HuH-7.5 (cell line): ENCODE measurements at regions not wholly inside any gene's neighbourhood (a gene's known extent, or its start where the extent isn't known, plus 50 kb on each side); places are given as distances from the start of the nearest gene placed in this dataset.
"Not testable (repeated sequence)": the region's sequence is repeated elsewhere in the genome, so short reads cannot be mapped to it uniquely, and the experiment has no call there.

Source experiments
- DNase-seq: peaks from one replicate; pipeline ENCODE4 v3.0.0; 2011; ENCODE audit warnings: low spot score

DNA sequence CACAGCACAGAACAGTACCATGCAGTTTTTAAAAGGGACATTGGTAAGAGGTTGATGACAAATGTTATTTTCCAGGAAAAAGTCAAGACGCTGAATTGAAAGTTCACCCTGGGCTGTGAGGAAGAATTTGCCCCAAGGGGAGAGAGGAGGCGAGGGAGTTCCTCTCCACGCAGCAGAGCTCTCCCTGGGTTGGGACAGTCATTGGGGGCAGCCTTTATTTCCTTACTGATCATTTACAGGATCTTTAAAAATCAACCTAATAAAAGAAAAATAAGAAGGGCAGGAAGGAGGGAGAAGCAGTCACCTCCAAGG lies 49.9 kb upstream of the WNT7B start:
- DNase-seq, result no peak

DNA sequence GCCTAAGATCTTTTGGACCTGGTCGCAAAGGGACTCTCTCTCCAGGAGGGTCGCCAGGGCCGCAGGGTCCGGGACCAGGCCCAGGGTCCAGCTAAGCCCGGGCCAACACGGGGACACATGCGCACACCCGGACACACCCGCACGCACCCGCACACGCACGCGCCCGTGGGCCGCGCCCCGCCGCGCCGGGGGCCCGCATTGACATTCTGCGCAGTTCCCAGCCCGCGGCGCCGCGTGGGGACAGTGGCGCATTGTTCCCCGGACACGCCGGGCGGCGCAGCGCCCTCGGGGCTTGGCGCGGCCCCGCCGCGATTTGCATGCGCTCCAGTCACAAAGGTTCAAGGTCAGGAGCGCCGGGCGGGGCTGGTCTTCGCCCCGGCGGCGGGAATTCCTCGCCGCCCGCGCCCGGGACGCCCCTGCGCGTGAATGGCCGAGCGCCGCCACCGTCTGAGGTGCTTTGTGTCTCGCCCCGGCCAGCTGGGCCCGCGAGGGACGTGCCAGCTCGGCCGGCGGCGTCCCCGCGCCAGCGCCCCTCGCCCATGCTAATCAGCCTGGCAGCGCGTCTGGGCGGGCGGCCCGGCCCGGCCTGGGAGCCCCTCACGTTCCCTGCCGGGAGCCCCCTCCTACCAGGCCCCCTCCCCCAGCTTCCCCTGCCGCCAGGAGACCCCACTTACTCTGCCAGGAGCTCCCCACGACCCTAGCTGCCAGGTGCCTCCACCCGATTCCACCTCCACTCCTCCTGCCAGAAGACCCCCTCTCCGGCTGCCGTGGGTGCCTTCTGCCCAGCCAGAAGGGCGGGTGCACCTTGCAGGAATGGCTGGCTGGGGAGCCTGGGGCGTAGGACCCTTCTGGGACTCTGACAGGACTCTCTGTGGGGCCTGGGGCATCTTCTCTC lies 50.5 kb upstream of the WNT7B start:
- no peak for DNase-seq

DNA sequence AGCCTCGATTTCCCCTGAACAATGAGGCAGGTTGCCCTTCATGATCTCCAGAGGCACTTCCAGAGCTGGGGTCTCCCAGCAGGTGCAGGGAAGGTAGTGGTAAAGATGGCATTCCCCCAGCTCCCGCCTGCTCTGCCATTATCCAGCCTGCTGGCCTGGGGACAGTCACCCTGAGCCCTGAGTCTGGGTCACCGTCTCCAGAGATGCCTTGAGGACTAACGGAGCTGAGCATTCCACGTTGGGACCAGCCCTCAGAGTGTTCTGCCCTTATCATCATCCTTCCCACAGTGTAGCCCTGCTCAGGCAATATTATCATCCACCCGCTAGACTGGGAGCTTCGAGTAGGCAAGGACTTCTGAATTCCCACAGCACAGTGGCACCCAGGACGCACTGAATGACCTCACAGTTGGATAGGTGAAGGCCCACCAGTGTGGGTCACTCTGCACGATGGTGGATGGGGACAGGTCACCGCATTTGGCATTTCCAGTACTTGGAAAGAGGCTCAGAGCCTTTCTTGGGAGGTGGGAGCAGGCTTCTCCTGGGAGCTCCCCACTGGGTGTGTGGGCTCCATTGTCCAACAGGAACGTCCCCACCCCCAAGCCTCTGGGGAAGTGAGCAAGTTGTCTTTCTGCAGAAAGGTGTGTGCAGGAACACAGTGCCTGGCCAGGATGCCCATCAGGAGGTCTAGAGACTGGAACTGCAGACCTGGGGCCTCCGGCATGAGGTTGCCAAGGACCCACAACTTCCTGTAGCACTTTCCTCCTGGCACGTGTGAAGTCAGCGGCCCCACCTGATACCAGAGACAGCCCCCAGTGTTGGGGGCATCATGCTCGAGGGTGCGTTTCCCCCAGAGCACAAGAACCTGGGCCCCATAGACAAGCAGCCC lies 51.4 kb upstream of the WNT7B start:
- no peak for DNase-seq

DNA sequence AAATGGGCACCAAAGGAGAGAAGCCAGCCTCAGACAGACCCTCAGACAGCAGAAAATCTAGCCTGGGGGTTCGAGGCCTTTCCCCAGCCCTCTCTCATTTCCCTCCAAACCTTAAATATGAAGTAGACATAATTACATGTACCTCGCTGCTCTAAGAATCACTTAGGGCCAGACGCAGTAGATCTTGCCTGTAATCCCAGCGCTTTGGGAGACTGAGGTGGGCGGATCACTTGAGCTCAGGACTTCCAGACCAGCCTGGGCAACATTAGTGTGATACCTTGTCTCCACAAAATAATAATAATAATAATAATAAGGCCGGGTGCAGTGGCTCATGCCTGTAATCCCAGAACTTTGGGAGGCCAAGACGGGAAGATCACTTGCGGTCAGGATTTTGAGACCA lies 52.1 kb upstream of the WNT7B start:
- DNase-seq, result no peak

DNA sequence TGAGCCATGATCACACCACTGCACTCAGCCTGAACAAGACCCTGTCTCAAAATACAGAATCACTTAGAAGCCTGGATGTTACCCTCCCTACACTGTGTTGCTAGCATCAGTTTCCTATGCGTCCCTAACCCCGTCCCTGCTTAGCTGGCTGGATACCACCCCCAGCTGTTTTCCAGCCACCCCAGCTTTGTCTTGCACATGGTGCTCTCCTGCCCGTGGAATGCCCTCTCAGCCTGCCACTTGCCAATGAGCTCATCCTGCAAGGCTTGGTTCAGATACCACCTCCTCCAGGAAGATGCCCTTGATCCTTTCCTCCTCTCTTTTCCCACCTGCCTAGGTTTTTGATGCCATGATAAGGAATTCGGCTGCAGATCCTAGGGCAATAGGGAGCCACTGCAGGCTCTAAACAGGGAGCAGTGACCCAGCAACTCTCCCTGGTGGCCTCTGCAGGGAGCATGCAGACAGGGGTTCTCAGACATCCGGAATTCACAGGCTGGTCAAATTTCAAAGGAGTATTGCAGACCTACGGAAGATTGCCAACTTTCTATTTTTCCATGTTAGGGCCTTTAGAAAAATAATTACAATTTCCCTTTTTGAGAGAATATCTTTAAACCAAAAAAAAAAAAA lies 52.7 kb upstream of the WNT7B start:
- DNase-seq, result no peak

DNA sequence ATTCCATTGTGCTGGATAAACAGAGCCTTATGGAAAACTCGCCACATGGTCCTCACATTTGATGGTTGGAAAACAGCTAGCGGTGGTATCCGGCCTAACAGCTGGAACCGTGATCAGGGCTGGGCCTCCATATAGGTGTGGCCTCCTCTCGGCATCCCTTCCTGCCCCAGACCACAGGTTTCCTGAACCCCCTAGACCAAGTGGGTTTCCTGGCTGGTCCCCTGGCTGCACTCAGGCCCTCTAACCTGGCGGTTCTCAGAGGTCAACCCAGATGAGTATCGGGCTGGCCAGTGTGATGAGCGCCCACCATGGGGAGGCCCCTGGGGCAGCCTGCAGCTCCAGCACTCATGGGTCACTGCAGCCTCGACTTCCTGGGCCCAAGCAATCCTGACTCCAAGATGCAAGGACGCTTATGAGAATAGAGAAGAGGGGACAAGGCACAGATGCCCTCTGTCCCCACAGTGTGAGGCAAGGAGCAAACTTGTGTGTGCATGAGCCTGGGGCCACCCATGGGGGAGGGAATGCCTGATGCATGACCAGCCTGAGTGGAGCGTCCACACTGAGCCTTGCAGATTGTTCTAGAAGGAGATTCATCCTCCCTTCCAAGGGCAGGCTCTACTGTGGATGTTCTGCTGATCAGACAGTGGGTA lies 53.4 kb upstream of the WNT7B start:
- DNase-seq, result no peak

DNA sequence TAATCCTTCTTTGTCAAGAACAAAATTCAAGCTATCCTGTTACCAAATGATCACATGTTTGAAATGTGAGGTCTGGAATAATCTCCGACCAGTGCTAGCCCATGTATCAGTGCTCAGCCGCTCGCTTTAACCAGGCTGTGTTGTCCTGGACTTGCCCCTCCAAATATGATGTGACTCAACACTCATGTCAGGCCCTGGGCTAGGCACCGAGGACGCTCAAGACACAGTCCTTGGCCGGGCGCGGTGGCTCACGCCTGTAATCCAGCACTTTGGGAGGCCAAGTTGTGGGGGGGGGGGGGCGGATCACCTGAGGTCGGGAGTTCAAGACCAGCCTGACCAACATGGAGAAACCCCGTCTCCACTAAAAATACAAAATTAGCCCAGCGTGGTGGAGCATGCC lies 54.1 kb upstream of the WNT7B start:
- DNase-seq, result no peak

DNA sequence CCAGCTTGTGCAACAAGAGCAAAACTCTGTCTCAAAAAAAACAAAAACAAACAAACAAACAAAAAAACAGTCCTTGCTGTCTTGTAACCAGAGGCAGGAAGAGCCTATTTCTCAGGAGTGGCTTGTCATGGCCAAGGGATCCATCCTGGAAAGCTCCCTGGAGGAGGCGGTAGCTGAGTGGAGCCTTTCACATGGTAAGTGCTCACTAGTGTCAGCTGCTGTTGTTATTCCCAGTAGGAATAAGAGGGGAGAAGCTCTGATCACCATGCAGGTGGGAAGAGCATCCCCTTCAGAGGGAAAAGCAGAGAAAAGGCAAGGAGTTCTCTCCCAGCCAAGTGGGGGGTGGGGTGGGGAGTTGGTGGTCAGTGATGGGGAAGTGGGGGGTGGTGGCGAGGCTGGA lies 54.6 kb upstream of the WNT7B start:
- DNase-seq, result no peak

DNA sequence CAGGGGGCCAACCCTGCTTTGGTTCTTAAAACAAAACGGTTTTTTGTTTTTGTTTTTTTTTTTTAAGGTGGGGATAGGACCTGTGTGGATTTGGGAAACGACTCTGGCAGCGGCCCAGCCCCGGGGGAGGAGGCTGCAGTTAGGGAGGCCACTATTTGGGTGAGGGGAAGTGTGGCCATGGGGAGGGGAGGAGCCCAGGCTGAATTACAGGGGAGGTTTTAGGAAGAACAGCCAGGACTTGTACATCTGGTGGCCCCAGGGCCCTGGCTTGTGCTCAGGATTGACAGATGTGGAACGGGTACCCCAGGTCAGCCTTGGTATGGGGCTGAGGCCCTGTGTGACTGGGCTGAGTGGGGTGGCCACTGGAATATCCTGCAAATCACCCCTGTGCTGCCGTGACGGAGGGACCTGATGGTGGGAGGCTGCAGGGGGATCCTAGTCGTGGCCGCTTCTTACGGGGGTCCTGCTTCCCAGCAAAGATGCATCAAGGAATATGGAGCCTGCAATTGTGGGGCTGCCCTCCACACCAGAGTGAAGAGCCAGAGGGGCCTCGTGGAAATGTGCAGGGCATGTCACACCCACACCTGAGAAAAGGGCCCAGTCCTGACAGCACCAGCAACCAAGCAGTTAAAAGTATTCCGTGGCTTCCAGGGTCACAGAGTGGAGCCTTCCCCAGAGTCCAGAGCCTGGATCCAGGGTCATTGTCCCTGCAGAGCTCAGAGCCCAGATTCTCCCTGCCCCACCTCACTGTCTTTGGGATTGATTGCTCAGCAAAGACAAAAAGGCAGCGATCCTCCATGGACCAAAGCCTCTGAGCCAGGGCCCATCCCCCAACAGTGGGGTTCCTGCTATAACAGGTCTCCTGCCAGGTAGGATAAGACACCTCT lies 55.2 kb upstream of the WNT7B start:
- no peak for DNase-seq

DNA sequence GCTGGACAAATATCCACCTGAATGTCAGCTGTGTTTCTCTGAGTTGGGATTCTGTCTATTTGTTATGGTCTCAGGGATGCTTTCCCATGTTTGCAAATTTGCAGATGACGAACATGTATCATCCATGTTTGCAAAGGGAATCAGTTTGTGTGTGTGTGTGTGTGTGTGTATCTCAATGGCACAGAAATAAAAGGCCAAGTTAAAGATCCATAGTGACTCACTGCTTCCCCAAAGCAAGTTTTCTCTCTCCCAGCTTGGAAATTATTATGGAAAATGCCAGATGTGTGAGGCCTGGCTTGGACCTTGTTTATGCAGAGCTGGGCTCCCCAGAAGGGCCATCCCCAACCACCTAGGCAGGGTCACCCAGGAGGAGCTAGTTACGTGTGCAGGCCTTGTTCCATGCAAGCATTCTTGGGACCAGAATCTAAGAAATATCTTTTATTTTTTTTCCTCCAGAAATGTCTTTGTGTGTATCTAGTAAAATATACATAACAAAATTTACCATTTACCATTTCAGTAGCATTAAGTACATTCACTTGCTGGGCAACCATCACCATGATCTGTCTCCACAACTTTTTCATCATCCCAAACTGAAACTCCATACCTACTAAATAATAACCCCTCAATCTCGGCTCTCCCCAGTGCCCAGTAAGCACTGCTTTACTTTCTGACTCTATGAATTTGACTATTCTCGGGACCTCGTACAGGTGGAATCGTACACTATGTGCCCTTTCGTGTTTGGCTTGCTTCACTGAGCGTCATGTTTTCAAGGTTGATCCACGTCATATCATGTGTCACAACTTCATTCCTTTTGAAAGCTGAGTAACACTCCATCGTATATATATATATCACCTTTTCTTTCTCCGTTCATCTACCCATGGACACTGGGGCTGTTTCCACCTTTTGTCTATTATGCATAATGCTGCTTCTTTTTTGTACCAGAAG lies 56.6 kb upstream of the WNT7B start:
- no peak for DNase-seq

DNA sequence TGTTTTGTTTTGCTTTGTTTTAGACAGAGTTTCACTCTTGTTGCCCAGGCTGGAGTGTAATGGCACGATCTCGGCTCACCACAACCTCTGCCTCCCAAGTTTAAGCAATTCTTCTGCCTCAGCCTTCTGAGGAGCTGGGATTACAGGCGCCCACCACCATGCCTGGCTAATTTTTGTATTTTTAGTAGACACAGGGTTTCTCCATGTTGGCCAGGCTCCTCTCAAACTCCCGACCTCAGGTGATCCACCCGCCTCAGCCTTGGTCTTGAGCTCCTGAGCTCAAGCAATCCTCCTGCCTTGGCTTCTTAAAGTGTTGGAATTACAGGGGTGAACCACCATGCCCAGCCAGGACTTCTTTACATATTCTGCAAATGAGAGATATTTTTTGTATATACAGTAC lies 57.5 kb upstream of the WNT7B start:
- not testable (repeated sequence) for DNase-seq

DNA sequence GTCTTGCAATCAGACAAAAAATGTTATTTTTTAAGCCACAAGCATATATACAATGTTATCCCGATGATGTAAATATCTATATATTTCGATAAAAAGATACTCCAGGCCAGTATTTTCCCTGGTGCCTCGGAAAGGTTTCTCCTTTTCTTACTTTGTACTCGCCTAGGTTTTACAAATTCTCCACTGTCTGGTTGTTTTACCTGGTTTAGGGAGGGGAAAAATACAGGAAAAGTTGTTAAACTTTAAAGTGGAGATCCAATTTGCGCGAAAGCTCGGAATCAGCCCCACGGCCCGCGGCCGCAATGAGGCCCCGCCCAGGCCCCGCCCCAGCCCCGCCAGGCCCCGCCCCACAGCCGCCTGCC lies 58.4 kb upstream of the WNT7B start:
- DNase-seq, result no peak

DNA sequence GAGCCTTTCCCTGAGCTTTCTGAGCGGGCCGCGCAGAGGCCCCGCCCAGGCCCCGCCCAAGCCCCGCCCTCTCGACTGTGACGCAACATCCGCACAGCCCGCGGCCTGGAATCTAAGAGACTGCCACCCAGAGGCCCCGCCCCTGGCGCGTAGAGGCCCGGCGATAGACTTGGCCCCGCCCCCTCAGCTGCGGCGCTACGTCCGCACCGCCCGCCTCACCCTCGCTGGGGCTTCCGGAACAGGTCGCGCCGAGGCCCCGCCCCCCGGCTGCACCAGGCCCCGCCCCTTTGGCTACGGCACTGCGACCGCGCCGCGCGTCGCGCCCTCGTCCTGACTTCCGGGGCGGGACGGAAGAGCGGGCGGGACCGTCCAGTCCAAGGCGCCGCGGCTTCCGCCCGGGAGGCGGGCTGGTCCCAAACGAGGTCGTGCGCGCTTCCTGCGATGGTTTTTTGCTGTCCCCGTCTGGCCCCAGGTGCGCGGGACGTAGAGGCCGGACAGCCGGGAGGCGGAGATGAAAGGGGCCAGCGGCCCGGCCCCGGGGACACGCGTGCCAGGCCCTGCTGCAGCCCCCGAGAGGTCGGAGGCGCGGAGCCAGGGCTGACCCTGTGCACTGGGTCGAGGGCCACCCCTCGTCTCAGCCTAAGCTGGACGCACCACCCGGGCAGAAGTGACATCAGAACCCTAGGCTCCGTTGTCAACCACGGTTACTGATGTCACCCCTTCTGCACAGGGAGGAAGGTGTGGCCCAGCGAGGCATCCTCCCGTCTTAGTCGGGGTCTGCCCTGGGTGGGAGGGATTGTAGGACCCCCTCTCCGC lies 59.0 kb upstream of the WNT7B start:
- peak; percentile 96 for DNase-seq

DNA sequence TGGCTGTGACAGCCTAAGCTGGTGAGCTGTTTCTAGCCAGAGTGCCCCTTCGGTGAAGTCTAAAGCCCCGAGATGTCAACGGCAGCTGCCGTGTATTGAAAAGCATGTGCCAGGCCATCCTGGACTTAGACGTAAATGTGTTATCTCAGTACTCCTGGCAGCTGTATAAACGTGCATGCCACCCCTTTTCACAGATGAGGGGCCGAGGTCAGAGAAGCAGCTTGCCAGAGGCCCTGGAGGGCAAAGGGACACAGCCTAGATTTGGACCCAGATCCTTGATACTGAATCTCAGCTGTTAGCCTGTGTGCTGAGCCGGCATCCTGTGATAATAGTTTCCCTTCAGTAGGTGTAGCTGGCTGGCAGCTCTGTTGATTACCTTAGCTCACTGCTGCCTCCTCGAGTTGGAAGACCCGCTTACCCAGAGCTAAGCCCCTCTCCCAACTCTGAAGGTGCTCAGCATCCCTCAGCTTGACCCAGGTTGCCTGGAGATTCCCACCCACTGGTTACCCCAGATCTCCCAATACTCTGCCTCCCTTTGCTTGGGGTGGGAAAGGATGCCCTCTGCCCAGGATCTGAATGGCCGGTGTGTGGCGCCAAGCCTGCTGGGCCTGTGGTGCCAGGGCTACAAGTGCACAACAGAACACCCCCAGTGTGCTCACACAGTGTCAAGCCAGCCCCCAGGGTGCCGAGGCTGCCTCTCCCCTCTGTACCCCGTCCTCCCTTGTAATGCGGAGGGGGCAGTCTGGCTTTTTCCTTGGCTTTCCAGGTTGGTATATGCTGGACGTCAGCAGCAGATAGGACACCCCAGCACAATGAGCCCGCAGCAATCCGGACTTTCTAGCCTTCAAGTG lies 59.8 kb upstream of the WNT7B start:
- peak; percentile 61 for DNase-seq

DNA sequence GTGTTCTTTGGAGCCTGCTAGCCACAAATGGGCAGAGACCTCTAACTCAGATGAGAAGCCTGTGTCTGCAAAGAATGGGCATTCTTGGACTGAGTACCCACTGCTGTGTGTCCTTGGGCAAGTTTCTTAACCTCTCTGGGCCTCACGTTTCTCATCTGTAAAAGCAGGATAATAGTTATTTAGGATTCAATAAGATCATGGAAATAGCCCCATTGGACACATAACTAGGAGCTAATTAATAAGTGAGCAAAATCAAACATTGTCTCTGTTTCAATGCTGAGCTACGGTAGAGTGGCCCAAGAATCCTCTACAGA lies 61.2 kb upstream of the WNT7B start:
- DNase-seq, result no peak

DNA sequence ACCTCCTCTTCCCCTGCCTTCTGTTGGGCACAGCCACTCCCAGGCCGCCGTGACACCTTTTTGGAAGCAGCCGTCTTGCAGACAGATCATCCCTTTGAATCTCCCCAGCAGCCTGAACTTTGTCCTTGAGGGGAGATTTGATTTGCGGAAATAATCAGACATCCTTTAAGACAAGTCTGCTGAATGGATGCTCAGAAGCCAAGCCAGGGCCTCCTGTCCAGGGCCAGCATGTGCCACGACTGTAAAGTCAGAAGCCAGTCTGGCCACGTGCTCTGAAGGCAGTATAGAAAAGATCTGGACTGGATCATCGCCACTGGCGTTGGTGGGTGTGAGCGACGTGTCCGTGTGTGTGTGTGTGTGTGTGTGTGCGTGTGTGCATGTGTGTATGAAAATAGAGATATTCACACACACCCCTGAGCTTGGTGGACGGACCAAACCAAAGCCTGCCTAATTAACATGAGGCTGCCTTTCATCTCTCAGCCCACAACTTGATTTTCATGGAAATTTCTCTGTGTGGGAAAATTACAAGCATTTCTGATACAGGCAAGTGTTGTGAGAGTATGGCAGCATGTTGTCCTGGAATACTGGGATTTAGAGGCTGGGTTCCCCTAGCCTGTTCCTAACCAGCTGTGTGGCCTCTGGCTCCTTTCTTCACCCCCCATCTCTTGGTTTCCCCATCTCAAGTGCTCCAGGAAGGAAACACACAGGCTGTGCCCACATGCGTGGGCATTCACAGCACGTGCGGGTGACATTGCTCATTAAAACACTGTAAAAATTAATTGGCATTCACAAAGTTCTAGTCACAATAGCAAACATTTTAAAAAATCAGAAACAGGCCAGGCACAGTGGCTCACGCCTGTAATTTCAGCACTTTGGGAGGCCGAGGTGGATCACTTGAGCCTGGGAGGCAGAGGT lies 61.8 kb upstream of the WNT7B start:
- DNase-seq, result no peak

DNA sequence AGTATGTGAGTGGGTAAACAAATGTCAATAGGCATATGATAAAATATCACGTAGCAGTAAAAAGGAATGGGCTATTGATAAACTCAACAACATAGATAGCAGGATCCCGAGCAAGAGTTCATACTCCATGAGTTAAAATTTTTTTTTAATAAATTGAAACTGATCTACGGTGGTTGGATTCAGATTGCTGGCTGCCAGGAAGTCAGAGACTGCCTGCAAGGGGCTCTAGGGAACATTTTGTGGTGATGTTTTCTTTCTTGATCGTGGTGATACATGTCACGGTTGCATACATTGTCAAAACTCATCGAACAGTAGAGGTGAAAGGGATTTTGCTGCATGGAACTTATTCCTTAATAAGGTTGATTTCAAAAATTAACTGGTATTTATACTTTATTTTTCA lies 62.6 kb upstream of the WNT7B start:
- no peak for DNase-seq
